ENCODE measurements at regions not wholly inside any gene's neighbourhood (a gene's known extent, or its start where the extent isn't known, plus 50 kb on each side); places are given as distances from the start of the nearest gene placed in this dataset.

GRCh38 chr14:85214471-85214870 is 315.5 kb upstream of the FLRT2 start:
- no peaks in the 10 kb centered on the region for H3K9me3 ChIP-seq
- no peaks in the 10 kb centered on the region for H3K36me3 ChIP-seq
- no peak for ATAC-seq (ENCODE audit: low FRiP score in 2 of 2)
- 65 to 76% methylated on average over 4 of the region's 4 CpGs for WGBS, 2 donors
- no peak for DNase-seq
- H3K4me3 ChIP-seq = no peak overlapping the region
- H3K27me3 ChIP-seq = no peaks in the 10 kb centered on the region
- H3K27ac ChIP-seq = no peak overlapping the region
- TF ChIP-seq EP300 (IDR thresholded peaks at IDR 0.05) = no peak
- no peak for TF ChIP-seq POLR2A (IDR thresholded peaks at IDR 0.05)
- no peak for TF ChIP-seq CTCF (IDR thresholded peaks at IDR 0.05)
- TF ChIP-seq POLR2AphosphoS5 (IDR thresholded peaks at IDR 0.05) = no peak
- no peaks in the 10 kb centered on the region for H3K4me1 ChIP-seq

GRCh38 chr14:85217412-85217811 is 312.5 kb upstream of the FLRT2 start:
- H3K9me3 ChIP-seq = no peaks in the 10 kb centered on the region
- H3K4me3 ChIP-seq = no peak overlapping the region
- 92 to 94% methylated on average over 1 of the region's 1 CpG for WGBS, 2 donors
- no peaks in the 10 kb centered on the region for H3K4me1 ChIP-seq
- TF ChIP-seq POLR2A (IDR thresholded peaks at IDR 0.05) = no peak
- no peak for TF ChIP-seq EP300 (IDR thresholded peaks at IDR 0.05)
- no peak for TF ChIP-seq CTCF (IDR thresholded peaks at IDR 0.05)
- TF ChIP-seq POLR2AphosphoS5 (IDR thresholded peaks at IDR 0.05) = no peak
- no peak for DNase-seq
- no peak overlapping the region for H3K27ac ChIP-seq
- H3K27me3 ChIP-seq = no peaks in the 10 kb centered on the region
- ATAC-seq (ENCODE audit: low FRiP score in 2 of 2) = no peak
- no peaks in the 10 kb centered on the region for H3K36me3 ChIP-seq

GRCh38 chr14:85218982-85219381 is 311.0 kb upstream of the FLRT2 start:
- no peaks in the 10 kb centered on the region for H3K4me1 ChIP-seq
- no peaks in the 10 kb centered on the region for H3K27me3 ChIP-seq
- ATAC-seq (ENCODE audit: low FRiP score in 2 of 2) = no peak
- H3K9me3 ChIP-seq = no peaks in the 10 kb centered on the region
- H3K36me3 ChIP-seq = no peaks in the 10 kb centered on the region
- DNase-seq = no peak
- TF ChIP-seq CTCF (IDR thresholded peaks at IDR 0.05) (no peak), POLR2AphosphoS5 (IDR thresholded peaks at IDR 0.05) (no peak), EP300 (IDR thresholded peaks at IDR 0.05) (no peak), POLR2A (IDR thresholded peaks at IDR 0.05) (no peak)
- no peak overlapping the region for H3K4me3 ChIP-seq
- no peak overlapping the region for H3K27ac ChIP-seq

- Histone ChIP-seq H3K27ac (no peak overlapping the region), H3K4me3 (no peak overlapping the region), H3K36me3 (no peaks in the 10 kb centered on the region), H3K4me1 (no peaks in the 10 kb centered on the region), H3K27me3 (no peaks in the 10 kb centered on the region), H3K9me3 (no peaks in the 10 kb centered on the region)
- ATAC-seq (ENCODE audit: low FRiP score in 2 of 2) (no peak), DNase-seq (no peak)
- 72 to 77% methylated on average over 3 of the region's 3 CpGs for whole genome bisulfite sequencing, 2 donors
- TF ChIP-seq POLR2A (IDR thresholded peaks at IDR 0.05) (no peak), POLR2AphosphoS5 (IDR thresholded peaks at IDR 0.05) (no peak), CTCF (IDR thresholded peaks at IDR 0.05) (no peak), EP300 (IDR thresholded peaks at IDR 0.05) (no peak)
Measured at GRCh38 chr14:85221832-85222231, 308.1 kb upstream of the FLRT2 start.

- H3K4me1 ChIP-seq = no peaks in the 10 kb centered on the region
- DNase-seq = no peak
- TF ChIP-seq POLR2AphosphoS5 (IDR thresholded peaks at IDR 0.05) = no peak
- H3K4me3 ChIP-seq = no peak overlapping the region
- no peaks in the 10 kb centered on the region for H3K9me3 ChIP-seq
- no peak overlapping the region for H3K27ac ChIP-seq
- WGBS, 2 donors = 90 to 95% methylated on average over 1 of the region's 1 CpG
- no peak for ATAC-seq (ENCODE audit: low FRiP score in 2 of 2)
- no peaks in the 10 kb centered on the region for H3K27me3 ChIP-seq
- H3K36me3 ChIP-seq = no peaks in the 10 kb centered on the region
Measured at GRCh38 chr14:85222341-85222740, 307.6 kb upstream of the FLRT2 start.

Data from upper lobe of left lung (tissue), 6 donors.